Lower leg skin (tissue), 3 donors: ENCODE measurements at regions not wholly inside any gene's neighbourhood (a gene's known extent, or its start where the extent isn't known, plus 50 kb on each side); places are given as distances from the start of the nearest gene placed in this dataset.

ENCODE experiments used
- POLR2A ChIP-seq, 2 donors: fragments of 450-650 bp; IDR thresholded peaks; one replicate each; pipeline ENCODE4 v1.6.1; 2016 to 2017; ENCODE audit warnings: antibody characterized with exemption in 2 of 2, mild to moderate bottlenecking in 1 of 2, moderate library complexity in 1 of 2
- TF ChIP-seq, protein P1 (sequence below), 3 donors: fragments of 450-650 bp; IDR thresholded peaks; one replicate each; pipeline ENCODE4 v1.5.1; 2016; ENCODE audit warnings: antibody characterized with exemption in 3 of 3, mild to moderate bottlenecking in 3 of 3, moderate library complexity in 2 of 3

DNA sequence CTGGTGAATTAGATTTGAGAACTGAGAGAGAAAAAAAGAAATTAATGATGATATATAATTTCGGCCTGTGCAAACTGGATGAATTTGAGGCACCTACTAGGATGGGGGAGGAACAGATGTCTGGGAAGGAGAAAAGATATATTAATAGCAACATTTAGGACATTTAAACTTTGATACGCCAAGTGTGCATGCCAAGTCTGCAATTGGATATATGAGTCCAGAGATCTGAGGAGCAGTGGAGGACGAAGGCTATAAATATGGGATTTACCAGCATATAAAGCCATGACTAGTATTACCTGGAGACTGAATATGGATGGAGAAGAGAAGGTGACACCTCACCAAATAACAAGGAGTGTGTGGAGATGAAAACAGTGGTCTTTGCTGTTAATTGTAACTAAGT lies 272.6 kb upstream of the HSF2 start:
- no peak for TF ChIP-seq POLR2A (IDR thresholded peaks at IDR 0.05)
- TF ChIP-seq, protein P1, sequence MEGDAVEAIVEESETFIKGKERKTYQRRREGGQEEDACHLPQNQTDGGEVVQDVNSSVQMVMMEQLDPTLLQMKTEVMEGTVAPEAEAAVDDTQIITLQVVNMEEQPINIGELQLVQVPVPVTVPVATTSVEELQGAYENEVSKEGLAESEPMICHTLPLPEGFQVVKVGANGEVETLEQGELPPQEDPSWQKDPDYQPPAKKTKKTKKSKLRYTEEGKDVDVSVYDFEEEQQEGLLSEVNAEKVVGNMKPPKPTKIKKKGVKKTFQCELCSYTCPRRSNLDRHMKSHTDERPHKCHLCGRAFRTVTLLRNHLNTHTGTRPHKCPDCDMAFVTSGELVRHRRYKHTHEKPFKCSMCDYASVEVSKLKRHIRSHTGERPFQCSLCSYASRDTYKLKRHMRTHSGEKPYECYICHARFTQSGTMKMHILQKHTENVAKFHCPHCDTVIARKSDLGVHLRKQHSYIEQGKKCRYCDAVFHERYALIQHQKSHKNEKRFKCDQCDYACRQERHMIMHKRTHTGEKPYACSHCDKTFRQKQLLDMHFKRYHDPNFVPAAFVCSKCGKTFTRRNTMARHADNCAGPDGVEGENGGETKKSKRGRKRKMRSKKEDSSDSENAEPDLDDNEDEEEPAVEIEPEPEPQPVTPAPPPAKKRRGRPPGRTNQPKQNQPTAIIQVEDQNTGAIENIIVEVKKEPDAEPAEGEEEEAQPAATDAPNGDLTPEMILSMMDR (IDR thresholded peaks at IDR 0.05): no peak
